HG03159 (cell line): ENCODE measurements at regions not wholly inside any gene's neighbourhood (a gene's known extent, or its start where the extent isn't known, plus 50 kb on each side); places are given as distances from the start of the nearest gene placed in this dataset.

Experiments used
- ATAC-seq: cut with Tn5 transposase; IDR thresholded peaks from one replicate; pipeline ENCODE4 v1.9.1; 2021; ENCODE audit warnings: mild to moderate bottlenecking, moderate library complexity; ENCODE audit not compliant: unreplicated experiment

DNA sequence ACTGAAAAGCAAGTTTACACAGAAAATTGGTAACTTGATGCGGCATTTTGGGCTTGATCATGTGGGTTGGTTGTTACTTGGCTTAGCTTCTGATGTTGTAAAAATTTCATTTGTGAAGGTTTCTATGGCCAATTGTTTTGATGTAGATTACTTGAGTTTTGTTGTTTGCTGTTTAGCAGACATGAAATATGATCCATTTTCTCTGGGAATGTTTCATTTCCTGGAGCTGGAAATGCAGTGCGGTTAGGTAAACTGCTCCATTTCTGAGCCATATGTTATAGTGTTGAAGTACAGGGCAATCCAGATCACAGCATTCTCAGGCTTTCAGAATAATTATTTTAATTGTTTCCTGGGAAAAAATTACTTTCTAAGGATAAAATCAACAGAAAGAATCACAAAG is 396.9 kb downstream of the ENC1 start:
- no peak for ATAC-seq

DNA sequence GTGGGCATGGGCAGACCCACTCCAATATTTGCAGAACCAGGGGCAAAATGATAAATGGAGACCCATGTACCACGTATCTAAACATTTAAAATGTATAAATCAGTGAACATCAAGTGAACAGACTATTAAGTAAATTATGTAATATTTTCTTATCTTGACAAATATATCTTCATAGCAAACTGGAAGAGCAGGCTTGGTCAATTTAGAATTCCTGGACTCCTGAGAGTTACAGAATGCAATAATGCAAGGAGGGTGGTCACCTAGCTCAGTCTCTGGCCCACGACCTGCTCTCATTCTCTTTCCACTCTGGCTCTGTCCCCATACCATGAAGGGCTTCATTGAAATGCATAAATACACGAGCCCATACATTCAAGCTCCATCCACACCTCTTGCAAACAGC is 398.0 kb downstream of the ENC1 start:
- no peak for ATAC-seq

DNA sequence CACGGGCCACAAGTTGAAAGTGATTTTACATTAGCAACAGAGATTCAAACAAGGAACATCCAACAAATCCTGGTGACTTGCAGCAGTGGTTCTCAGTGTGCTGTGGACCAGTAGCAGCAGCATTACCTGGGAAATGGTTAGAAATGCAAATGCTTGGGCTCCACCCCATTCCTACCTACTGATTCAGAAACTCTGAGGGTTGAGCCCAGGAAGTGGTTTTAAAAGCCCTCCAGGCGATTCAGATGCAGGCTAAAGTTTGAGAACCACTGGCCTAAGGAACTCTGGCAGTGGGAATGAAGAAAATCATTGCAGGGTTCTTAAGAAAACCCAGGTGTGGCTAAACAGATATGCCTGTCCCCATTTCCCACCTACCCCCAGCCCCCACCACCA is 398.8 kb downstream of the ENC1 start:
- no peak for ATAC-seq

DNA sequence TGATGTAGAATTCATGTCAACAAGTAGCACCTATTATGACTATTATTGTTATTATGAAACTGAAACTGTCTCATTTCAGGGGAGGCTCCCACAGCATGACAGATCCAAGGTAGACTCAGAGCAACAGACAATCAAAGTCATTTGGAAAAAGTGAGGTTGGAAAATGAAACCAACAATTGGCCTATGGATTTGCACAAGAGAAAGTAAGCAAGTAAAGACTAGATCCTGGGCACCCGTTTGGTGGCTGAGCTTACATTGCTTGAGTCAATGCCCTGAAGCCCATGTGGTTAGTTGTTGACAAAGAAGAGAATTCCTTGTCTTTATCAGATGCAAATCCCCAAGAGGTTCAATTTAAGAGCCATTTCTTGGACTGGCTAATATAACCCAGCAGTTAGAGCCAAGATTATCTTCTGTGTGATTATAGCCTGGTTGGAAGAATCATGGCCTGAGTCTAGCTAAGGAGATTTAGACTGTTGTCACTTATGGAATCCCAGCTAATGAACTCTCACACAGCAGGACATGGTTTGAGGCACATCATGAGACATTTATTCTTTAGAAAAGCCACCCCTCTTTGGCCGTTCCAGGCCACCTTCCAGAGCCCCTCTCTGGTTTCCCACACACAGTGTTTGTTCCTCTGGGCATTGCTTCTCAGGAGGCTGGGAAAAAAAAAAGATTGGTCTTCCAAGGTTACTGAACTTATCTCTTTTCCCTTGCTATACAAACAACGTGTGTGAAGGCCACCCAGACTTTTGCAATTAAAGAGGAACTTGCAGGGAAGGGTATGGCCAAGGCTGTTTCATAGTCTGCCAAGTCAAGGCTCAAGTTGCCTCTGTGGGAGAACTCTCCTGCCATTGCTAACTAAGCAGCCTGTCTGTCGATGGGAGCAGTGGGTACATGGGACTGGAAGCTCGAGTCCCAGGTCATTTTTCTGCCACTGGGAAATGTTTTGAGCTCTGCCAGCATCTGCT is 399.5 kb downstream of the ENC1 start:
- no peak for ATAC-seq

DNA sequence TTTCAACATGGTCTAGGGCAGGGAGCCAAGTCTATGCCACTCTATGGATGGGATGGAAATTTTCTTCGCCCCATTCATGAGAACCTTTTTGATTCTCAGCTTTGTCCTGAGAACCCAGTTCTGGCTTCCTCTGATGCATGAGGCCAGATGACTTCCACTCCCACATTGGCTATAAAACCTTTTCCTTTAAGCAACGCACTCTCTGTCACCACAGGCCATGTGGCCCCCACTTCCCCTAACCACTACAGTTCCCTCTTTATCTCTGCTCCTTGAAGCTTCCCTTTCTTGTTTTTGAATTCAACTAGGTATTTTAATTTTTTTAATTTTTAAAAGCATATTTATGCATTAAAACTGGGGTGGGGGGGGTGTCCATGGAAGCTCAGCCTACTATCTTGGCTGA is 401.3 kb downstream of the ENC1 start:
- ATAC-seq, result no peak

DNA sequence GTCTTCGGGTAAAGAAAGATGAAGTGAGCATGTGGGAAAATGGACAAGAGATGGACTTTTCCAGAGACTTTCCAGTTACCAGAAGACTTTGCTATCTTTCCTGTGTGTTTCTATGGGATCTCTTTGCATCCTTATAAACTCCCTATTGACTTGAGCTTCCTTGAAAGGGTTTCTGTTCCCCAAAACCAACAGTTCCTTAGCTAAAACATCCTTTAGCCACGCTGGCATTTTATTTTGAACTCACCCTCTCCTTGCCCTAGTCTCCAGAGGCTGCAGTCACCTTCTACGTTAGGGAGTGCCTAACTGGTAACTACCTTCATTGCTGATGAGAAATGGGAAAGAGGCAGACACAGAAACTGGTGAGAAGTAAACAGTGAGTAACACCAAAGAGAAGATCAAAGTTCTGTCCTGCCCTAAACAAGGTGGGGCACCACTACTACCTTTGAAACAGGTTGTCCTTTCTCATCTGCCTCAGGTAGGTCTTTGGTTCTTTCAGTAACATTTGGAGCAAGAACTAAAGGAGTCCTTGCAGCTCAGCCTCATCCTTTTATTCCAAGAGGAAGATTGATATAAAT is 402.9 kb downstream of the ENC1 start:
- ATAC-seq, result no peak

DNA sequence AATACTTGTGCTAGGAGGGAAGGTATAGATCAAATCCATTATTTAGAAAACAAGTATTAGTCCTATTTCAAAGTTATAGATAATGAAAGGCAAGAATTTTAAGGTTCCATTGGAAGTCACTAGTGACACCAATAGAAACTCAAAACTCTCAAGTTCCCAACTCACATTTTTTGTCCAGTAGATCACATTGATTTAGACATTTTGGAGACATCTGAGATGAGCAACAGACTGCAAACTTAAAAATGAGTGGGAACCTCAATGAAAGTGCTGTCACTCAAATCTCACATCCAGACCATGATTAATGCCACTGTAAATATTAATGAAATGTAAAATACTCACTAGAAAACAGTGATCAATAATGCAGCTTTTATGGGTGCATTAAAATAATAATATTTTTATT is 405.0 kb downstream of the ENC1 start:
- ATAC-seq, result no peak

DNA sequence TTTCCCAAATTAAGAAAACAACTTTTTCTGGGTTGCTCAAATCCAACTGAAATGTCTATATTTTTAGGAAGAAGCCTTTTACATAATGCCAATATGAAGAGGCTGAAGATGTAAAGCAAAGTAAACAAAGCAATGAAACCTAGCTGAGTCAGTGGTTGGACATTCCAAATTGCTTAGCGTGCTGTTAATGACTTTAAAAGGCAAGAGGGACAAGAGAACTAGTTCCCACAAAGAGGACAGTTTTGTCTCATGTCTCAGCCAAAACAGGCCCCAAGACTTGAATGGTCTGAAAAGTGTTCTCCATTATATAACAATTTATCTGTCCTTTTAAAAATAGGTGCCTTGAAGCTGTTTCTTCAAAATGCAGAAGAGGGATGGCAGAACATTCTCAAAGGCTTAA is 407.0 kb downstream of the ENC1 start:
- ATAC-seq, result no peak

DNA sequence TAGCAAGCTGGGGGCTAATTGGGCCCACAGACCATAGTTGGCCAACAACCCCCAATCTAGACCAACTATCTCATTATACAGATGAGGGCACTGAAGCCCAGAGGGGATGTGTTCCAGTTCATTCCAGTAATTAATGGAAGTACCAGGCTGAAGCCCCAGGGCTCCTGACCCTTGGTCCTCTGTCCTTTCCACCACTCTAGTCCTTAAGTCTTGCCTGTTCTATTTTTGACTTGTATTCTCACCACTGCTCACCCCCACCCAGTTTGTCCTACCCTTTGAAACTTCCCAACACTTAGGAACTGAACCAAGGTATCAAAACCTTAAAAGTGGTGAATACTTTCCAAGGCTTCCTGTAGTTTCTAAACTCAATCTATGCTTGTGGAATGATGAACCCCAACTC is 407.4 kb downstream of the ENC1 start:
- no peak for ATAC-seq

DNA sequence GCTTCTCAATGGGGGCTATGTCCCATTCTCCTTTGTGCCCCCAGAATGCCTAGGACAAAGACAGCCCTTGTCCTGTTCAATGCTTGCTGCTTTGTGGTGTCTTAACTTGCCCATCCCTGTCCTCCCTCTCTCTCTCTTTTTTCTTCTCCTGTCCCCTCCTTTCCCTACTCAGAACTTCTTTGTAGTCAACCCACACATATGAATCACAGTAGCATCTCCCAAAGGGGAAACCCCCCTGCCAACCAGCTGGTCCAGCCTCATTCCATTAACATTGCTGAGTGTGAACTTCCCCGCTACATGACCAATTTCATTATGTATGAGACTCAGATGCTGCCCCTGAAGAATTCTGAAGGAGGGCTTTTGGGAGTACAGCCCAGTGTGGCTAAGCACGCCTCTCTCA is 408.3 kb downstream of the ENC1 start:
- ATAC-seq, result no peak

DNA sequence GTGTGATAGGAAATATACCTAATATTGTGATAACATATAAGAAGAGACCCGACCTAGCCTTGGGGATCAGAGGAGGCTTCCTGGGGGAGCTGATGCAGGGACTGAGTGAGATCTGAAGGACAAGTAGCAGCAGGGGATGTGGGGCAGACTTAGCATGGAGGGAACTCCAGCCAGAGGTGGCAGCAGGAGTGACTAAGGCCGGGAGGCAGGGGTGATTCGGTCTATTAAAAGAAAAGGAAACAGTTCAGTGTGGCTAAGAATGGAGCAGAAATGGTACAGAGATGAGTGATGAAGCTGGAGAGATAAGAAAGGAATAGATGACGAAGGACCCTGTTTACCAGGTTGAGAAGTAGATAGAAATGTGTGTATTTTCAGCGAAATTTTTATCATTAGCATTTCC is 408.8 kb downstream of the ENC1 start:
- no peak for ATAC-seq

DNA sequence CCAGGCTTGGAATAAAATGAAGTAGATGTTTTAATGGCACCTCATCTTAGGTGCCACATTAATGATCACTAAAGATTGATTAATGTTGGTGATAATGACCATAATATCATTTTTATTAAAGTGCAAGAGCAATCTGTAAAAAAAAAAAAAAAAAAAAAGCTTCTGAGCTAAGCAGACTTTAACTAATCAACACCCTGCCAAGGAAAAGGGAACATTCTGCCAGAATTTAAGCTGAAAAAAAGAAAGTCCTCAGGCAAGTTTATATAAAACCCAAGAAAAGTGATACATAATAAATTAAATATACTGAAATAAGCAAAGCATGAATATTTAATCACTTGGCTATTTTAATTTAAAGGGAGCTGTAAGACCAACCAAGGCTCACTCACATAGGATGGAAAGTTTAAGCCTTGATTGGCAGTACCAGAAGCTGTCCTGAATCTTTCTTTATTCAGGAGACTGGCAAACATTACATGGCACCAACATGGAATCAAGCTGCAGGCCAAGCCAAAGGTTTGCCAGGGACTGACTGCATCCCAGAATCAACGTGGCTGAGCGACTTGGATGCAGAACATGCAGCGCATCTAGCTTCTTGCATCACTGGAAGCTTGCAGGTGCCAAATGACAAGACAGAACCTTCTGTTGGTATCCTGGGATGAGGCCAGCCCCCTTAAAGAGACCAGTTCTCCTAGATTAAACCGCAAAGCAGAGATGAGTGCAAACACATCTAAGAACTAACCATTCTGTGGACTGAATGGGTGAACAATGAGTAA is 413.6 kb downstream of the ENC1 start:
- no peak for ATAC-seq

DNA sequence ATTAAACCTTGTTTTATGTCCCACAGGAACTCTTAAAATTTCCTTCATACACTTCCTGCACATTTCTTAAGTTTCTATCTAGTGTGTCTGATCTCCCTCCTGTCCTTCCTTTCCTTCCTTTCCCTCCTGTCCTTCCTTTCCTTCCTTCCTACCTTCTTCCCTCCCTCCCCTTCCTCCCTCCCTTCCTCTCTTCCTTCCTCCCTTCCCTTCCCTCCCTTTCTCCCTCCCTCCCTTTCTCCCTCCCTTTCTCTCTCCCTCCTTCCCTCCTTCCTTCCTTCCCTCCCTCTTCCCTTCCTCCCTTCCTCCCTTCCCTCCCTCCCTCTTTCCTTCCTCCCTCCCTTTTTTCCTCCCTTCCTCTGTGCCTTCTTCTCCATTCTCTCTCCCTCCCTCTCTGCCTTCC is 414.9 kb downstream of the ENC1 start:
- ATAC-seq, result no peak

DNA sequence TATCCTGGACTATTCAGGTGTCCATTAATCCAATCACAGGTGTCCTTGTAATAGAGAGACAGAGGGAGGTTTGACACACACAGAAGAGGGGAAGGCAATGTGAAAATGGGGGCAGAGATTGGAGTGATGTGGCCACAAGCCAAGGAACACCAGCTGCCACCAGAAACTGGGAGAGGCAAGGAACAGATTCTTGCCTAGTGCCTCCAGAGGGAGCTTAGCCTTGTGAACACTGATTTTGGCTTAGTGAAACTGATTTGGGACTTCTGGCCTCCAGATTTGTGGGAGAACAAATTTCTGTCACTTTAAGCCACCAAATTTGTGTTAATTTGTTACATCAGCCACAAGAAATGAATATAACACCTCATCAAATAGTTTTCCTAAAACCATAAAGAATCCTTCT is 416.2 kb downstream of the ENC1 start:
- ATAC-seq, result no peak

DNA sequence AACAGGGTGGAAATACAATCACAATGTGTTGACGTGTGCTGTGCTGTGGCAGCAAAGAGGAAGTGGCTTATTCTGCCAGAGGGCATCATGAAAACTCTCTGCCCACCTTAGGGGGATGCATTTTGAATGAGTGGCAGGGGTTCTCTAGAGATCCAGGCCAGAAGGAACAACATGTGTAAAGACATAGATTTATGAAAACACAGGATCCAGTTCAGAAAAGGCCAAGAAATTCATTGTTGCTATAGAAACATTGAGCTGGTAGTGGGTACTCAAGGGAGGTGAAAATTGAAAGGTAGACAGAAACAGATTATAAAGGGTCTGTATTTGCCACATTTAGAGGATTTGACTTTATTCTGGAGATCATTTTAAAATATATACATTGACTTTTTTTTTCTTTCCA is 417.7 kb downstream of the ENC1 start:
- ATAC-seq, result no peak

DNA sequence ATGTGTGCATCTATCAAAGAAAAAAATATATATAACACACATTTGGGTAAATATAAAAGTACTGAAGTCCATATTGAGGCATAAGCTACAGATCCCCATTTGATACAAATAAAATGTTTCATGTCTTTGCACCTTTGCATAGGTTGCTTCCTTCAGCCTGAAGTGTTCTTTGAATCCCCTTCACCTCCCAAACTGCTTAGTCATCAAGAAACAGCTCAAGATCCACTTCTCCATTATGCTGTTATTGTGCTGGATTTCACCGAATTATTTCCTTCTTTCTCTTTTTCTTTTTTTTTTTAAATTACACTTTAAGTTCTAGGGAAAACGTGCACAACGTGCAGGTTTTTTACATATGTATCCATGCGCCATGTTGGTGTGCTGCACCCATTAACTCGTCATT is 419.1 kb downstream of the ENC1 start:
- ATAC-seq, result no peak

DNA sequence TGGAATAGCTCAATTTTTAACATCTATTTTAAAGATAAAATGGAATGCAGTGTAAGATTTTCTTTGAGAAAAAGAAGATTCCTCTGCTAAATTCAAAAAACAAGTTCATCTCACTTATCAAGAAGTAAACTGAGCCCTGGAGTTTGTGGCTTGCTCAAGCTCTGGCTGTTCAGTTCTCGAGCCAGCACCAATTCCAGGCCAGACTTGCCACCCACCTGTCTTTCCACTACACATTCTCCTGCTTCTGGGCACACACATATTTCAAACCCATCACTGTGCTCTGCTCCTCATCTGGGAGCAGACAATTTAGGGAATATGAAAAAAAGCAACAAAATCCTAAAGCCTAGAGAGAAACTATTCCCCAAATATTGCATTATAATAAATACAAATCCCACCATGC is 424.5 kb downstream of the ENC1 start:
- no peak for ATAC-seq

DNA sequence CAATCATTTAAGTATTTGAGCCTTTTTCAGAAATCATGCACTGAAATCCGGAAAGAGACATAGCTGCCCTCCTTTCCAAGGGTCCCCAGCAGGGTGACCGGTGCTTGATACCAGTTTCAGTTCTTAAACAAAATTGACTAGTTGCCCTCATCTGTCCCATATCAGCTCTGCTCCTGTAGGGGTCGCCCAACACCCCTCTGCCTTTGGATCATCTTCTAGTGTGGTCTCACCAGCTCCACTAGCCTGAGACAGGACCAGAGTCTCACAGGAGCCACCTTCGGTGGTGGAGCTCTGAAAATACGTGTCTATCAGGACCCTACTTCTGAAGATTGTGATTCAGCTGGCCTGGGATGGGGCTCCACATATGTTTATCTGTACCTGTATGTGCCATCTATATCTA is 428.2 kb downstream of the ENC1 start:
- ATAC-seq, result no peak

DNA sequence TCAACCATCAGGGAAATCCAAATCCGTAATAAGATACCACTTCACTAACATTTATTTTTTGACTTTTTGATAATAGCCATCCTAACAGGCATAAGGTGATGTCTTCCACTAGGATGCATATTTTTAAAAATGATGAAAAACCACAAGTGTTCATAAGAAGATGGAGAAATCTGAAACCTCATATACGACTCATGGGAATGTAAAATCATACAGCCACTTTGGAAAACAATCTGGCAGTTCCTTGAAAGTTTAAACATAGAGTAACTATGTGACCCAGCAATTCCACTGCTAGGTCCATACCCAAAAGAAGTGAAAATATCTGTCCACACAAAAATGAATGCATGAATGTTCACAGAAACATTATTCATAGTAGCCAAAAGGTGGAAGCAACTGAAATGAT is 431.0 kb downstream of the ENC1 start:
- ATAC-seq, result no peak

DNA sequence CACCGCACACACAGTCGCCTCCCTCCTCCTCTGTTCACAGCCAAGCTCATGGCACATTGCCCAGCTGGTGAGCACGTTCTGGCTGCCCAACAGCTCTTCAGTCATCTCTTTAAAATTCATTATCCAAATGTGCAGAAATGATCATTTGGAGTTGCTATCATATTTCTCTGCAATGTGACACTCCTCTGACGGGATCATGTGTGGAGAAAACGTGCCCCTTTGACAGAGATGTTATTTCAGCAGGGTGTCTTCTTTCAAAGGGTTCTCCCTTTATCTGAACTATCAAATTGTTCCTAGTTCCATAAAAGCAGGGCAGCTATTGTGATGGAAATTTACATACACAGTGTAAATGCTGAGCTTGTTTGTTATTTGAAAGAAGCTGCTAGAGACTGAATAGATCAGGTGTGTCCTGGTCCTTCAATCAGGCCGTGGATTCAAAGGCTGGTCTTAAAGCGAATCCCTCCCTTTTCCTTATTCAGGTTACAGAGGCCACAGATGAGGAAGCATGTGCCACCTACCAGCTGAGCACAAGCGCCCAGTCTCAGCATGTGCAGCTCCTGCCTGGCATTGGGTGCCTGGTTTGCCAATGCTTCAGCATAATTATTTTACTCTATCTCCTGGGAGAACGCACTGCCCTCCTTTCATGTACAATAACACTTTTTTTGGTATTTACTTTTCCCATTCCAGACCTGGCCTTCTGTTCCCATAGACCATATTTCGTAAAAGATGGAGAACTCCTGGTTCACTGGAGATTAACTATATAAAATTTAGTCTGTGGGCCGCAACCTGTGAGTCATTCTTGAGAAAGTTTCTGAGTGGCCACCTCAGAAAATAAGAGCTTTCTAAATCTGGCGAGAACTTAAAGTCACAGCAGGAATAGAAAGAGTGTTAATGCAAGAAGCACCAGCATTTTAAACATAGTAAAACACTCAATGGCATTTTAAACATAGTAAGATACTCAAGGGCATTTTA is 433.7 kb downstream of the ENC1 start:
- ATAC-seq, result no peak
